Caco-2 (cell line): ENCODE measurements at regions not wholly inside any gene's neighbourhood (a gene's known extent, or its start where the extent isn't known, plus 50 kb on each side); places are given as distances from the start of the nearest gene placed in this dataset.

Experiments
- BruUV-seq: library from RNA; stranded (reverse); fragments of 400-500 nt; replicated peaks from 2 replicates; lab custom pipeline; 2021; lab: Mats Ljungman, UMichigan
- CTCF ChIA-PET: fragments of 300-600 bp; sonication (Branson Sonifier 250); formaldehyde crosslinking; loops from one replicate; lab custom pipeline; 2022; ENCODE audit warnings: antibody characterized with exemption; lab: Charles Lee
- POLR2A ChIA-PET: fragments of 300-600 bp; sonication (Branson Sonifier 250); formaldehyde crosslinking; loops from one replicate; lab custom pipeline; 2022; ENCODE audit warnings: antibody characterized with exemption; lab: Charles Lee
- DNase-seq, 2 experiments: peaks; one replicate each; pipeline versions ENCODE4 v3.0.0 to v3.0.0-alpha.2; 2020 to 2022
- H3K27me3 ChIP-seq: replicated peaks from 2 replicates; pipeline ENCODE4 v1.6.0; 2011; ENCODE audit warnings: low read length; ENCODE audit not compliant: control insufficient read depth, insufficient read depth
- H3K36me3 ChIP-seq: 2 replicates; pipeline ENCODE4 v1.5.1; 2011; ENCODE audit warnings: low read length; ENCODE audit not compliant: control insufficient read depth, insufficient read depth
- H3K4me1 ChIP-seq: fragments of 250-450 bp; sonication (Bioruptor Pico); 2 replicates; pipeline ENCODE4 v1.5.1; 2020; ENCODE audit warnings: mild to moderate bottlenecking
- H3K4me3 ChIP-seq: 2 replicates; pipeline ENCODE4 v1.5.1; 2011; ENCODE audit warnings: low read depth, mild to moderate bottlenecking, control low read depth, low read length
- H3K9me3 ChIP-seq: fragments of 250-450 bp; sonication (Bioruptor Pico); 2 replicates; pipeline ENCODE4 v1.5.1; 2020; ENCODE audit warnings: mild to moderate bottlenecking, moderate library complexity
- H3K27ac Mint-ChIP-seq: one replicate; pipeline ENCODE4 v1.8.0; 2022; ENCODE audit warnings: mixed read lengths; ENCODE audit not compliant: unreplicated experiment
- H3K27me3 Mint-ChIP-seq: one replicate; pipeline ENCODE4 v1.8.0; 2022; ENCODE audit warnings: mixed read lengths; ENCODE audit not compliant: insufficient read depth, unreplicated experiment
- H3K36me3 Mint-ChIP-seq: one replicate; pipeline ENCODE4 v1.8.0; 2022; ENCODE audit warnings: mild to moderate bottlenecking, mixed read lengths; ENCODE audit not compliant: insufficient read depth, unreplicated experiment
- H3K4me1 Mint-ChIP-seq: one replicate; pipeline ENCODE4 v1.8.0; 2022; ENCODE audit warnings: low read depth, mixed read lengths; ENCODE audit not compliant: unreplicated experiment
- H3K4me3 Mint-ChIP-seq: one replicate; pipeline ENCODE4 v1.8.0; 2022; ENCODE audit warnings: mild to moderate bottlenecking, moderate library complexity, mixed read lengths; ENCODE audit not compliant: unreplicated experiment
- H3K9me3 Mint-ChIP-seq: one replicate; pipeline ENCODE4 v1.8.0; 2022; ENCODE audit warnings: mixed read lengths; ENCODE audit not compliant: unreplicated experiment
- intact Hi-C: fragments of 100-400 bp; cut with micrococcal nuclease; formaldehyde crosslinking; loops from one replicate; pipeline ENCODE4 v1.10.0; 2022; ENCODE audit not compliant: unreplicated experiment
- TF ChIP-seq, protein P1 (sequence below), 2 experiments: fragments of 200-600 bp in 1 of 2; IDR thresholded peaks; 1 replicate in 1 of 2; 2 replicates in 1 of 2; pipeline versions ENCODE4 v1.5.1 to v1.8.0; 2011 to 2022; ENCODE audit warnings: antibody characterized with exemption in 1 of 2, control low read depth in 1 of 2, inconsistent platforms in 1 of 2, low read depth in 1 of 2, low read length in 1 of 2, mild to moderate bottlenecking in 1 of 2, moderate library complexity in 1 of 2; ENCODE audit not compliant: insufficient read depth in 1 of 2, severe bottlenecking in 1 of 2, unreplicated experiment in 1 of 2

DNA sequence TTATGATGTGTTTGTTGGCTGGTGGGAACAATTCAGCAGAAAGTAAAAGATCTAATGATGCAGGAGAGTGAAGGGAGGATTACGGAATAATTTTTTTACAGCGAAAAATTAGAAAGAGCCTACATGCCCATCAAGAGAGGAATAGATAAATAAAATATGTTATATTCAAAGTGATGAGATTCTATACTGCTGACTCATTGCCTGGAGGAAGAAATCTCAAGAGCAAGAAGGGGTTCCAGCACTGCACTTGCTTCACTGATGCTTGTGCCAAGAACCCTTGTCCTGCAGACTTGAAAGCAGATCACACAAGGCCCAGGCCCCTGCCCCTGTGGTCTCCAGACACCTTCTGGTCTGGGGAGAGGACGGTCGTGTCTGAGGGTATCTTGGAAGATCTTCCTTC is 295.1 kb upstream of the POU3F1 start:
- ChIA-PET POLR2A (no interaction called here), CTCF (no interaction called here)
- intact Hi-C loops: no loop called here
- peaks cover 28% of the 10 kb centered on the region for H3K27me3 Mint-ChIP-seq
- Histone ChIP-seq H3K9me3 (no peaks in the 10 kb centered on the region), H3K36me3 (no peaks in the 10 kb centered on the region), H3K4me3 (no peak overlapping the region), H3K27me3 (no peaks in the 10 kb centered on the region), H3K4me1 (no peaks in the 10 kb centered on the region)
- no peak for DNase-seq
- BruUV-seq: no TSS peak
- no peaks in the 10 kb centered on the region for H3K9me3 Mint-ChIP-seq
- H3K36me3 Mint-ChIP-seq: no peaks in the 10 kb centered on the region
- H3K4me1 Mint-ChIP-seq: no peaks in the 10 kb centered on the region
- H3K27ac Mint-ChIP-seq: no peak overlapping the region
- TF ChIP-seq, protein P1, sequence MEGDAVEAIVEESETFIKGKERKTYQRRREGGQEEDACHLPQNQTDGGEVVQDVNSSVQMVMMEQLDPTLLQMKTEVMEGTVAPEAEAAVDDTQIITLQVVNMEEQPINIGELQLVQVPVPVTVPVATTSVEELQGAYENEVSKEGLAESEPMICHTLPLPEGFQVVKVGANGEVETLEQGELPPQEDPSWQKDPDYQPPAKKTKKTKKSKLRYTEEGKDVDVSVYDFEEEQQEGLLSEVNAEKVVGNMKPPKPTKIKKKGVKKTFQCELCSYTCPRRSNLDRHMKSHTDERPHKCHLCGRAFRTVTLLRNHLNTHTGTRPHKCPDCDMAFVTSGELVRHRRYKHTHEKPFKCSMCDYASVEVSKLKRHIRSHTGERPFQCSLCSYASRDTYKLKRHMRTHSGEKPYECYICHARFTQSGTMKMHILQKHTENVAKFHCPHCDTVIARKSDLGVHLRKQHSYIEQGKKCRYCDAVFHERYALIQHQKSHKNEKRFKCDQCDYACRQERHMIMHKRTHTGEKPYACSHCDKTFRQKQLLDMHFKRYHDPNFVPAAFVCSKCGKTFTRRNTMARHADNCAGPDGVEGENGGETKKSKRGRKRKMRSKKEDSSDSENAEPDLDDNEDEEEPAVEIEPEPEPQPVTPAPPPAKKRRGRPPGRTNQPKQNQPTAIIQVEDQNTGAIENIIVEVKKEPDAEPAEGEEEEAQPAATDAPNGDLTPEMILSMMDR (IDR thresholded peaks at IDR 0.05; ENCODE audit: insufficient read depth in 1 of 2, low read depth in 1 of 2, low read length in 1 of 2, severe bottlenecking in 1 of 2, unreplicated experiment in 1 of 2): no peak
- no peak overlapping the region for H3K4me3 Mint-ChIP-seq

DNA sequence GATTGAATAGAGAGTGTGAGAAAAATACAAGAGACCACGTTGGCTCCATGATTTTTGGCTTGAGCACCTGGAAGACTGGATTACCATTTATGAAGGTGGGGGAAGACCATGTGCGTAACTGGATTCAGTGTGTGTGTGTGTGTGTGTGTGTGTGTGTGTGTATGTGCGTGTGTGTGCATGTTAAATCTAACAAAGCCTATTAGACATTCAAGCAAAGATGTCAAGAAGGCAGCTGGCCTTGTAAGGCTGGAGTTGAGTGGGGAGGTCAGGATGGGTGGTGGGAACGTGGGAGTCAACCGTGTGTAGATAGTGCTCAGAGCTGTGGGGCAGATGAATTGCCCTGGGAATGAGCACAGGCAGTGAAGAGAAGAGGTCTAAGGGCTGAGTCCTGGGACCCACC is 293.8 kb upstream of the POU3F1 start:
- H3K27me3 Mint-ChIP-seq: peaks cover 28% of the 10 kb centered on the region
- intact Hi-C loops: no loop called here
- no TSS peak for BruUV-seq
- H3K9me3 Mint-ChIP-seq: no peaks in the 10 kb centered on the region
- ChIA-PET POLR2A (no interaction called here), CTCF (no interaction called here)
- Histone ChIP-seq H3K9me3 (no peaks in the 10 kb centered on the region), H3K27me3 (no peaks in the 10 kb centered on the region), H3K36me3 (no peaks in the 10 kb centered on the region), H3K4me3 (no peak overlapping the region), H3K4me1 (no peaks in the 10 kb centered on the region)
- H3K4me3 Mint-ChIP-seq: no peak overlapping the region
- DNase-seq: no peak
- H3K36me3 Mint-ChIP-seq: no peaks in the 10 kb centered on the region
- TF ChIP-seq, protein P1 (IDR thresholded peaks at IDR 0.05; ENCODE audit: insufficient read depth in 1 of 2, low read depth in 1 of 2, low read length in 1 of 2, severe bottlenecking in 1 of 2, unreplicated experiment in 1 of 2): no peak
- no peak overlapping the region for H3K27ac Mint-ChIP-seq
- no peaks in the 10 kb centered on the region for H3K4me1 Mint-ChIP-seq

DNA sequence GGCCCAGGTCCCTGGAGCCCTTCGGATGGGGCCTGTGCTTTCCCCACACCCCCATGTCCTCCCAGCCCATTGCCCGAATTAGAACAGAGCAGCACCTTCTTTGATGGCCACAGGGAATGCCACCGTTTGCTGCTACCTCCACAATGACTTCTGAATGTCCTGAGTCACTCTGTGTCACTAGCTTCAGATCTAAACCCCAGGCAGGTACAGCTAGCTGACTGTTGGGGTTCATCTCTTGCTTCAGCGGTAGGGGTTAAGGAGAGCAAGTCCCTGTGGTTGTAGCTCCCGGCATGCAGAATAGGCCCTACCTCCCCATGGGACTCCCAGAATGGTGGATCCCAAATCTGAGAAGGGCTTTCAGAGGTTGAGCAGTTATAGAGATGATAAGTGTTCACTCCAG is 291.1 kb upstream of the POU3F1 start:
- CTCF ChIA-PET: no interaction called here
- Mint-ChIP-seq H3K27ac (no peak overlapping the region), H3K4me1 (no peaks in the 10 kb centered on the region), H3K9me3 (no peaks in the 10 kb centered on the region), H3K27me3 (peaks cover 33% of the 10 kb centered on the region), H3K4me3 (no peak overlapping the region), H3K36me3 (no peaks in the 10 kb centered on the region)
- Histone ChIP-seq H3K9me3 (no peaks in the 10 kb centered on the region), H3K36me3 (no peaks in the 10 kb centered on the region), H3K4me1 (no peaks in the 10 kb centered on the region), H3K27me3 (no peaks in the 10 kb centered on the region; the same call in 1 of the 2 replicates), H3K4me3 (no peak overlapping the region)
- intact Hi-C loops: no loop called here
- no TSS peak for BruUV-seq
- POLR2A ChIA-PET: no interaction called here
- DNase-seq: no peak
- TF ChIP-seq, protein P1 (IDR thresholded peaks at IDR 0.05; ENCODE audit: insufficient read depth in 1 of 2, low read depth in 1 of 2, low read length in 1 of 2, severe bottlenecking in 1 of 2, unreplicated experiment in 1 of 2): no peak
